WI38 (cell line): ENCODE measurements at regions not wholly inside any gene's neighbourhood (a gene's known extent, or its start where the extent isn't known, plus 50 kb on each side); places are given as distances from the start of the nearest gene placed in this dataset.

ENCODE experiments used
- H3K4me3 ChIP-seq: 2 replicates; pipeline ENCODE4 v1.5.1; 2011; ENCODE audit warnings: low read depth, mild to moderate bottlenecking, control low read depth, low read length
- TF ChIP-seq, protein P1 (sequence below): IDR thresholded peaks from 2 replicates; pipeline ENCODE4 v1.5.1; 2012; ENCODE audit warnings: low read depth, mild to moderate bottlenecking, control low read depth, low read length

DNA sequence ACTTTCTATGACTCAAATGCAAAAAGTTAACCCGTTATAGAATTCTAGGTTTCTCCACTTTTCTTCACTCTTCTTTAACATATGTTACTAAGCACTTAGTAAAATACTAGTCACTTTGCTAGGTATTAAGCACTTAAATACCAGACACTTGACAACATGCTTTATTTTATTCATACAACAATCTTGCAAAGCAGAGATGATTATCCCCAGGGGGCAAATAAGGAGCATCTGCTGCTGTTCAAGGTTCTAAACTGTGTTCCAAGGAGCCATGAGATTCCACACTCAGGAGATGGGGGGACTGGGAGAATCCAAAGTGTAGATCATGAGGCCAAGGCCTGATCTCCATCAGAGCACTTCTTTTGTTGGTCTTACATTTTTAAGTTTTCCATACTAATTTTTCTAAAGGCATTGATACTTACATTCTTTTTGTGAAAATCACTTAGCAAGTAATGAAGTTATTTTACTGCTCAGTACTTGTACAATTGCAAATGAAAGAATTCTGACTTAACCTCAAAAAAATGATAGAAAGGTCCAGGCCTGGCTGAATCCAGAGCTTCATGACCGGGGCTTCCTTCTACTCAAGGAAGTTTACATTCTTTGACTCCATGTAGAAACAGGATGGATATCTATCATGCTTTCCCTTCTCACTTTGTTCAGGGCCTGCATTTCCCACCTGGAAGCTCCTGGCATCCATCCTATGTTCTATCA is 504.4 kb upstream of the WWC1 start:
- TF ChIP-seq, protein P1, sequence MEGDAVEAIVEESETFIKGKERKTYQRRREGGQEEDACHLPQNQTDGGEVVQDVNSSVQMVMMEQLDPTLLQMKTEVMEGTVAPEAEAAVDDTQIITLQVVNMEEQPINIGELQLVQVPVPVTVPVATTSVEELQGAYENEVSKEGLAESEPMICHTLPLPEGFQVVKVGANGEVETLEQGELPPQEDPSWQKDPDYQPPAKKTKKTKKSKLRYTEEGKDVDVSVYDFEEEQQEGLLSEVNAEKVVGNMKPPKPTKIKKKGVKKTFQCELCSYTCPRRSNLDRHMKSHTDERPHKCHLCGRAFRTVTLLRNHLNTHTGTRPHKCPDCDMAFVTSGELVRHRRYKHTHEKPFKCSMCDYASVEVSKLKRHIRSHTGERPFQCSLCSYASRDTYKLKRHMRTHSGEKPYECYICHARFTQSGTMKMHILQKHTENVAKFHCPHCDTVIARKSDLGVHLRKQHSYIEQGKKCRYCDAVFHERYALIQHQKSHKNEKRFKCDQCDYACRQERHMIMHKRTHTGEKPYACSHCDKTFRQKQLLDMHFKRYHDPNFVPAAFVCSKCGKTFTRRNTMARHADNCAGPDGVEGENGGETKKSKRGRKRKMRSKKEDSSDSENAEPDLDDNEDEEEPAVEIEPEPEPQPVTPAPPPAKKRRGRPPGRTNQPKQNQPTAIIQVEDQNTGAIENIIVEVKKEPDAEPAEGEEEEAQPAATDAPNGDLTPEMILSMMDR: no peak
- no peak overlapping the region for H3K4me3 ChIP-seq

GRCh38 chr5:167790045-167790444 is 501.4 kb upstream of the WWC1 start:
- TF ChIP-seq, protein P1: no peak
- H3K4me3 ChIP-seq: no peak overlapping the region

DNA sequence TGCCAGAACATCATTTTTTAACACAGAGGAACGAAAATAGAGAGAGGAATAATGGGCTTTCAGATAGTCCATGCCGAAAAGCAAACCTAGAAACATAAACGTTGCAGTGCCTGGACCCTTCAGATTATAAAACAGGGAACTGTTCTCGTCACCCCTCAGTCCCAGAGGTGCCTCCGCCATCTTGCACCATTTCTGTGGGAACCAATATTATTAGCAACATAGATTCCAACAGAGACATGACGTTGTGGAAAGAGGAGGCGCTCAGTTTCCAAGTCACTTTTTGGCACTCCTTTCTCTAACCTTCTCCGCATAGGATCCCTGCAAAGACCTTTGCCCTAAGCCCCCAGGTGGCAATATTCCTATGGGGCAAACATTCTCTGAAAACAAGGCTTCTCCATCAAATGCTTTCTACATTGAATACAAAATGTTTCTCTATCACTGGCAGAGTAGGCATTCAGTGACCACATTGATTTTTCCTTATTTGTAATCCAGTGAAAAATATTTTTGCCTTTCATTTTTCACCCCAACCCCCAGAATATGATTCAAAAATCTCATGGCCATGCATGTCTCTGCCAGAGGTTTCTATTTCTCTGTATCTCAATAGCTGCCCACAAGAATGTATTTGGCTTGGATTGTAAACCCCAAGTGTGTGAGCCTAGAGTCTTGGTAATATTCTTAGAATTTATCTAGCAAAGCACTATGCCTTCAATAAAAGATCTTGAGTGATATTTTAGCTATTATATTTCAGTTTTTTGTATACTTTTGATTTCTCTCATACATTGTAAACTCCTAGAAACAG is 500.8 kb upstream of the WWC1 start:
- TF ChIP-seq, protein P1: no peak

GRCh38 chr5:167792514-167792913 is 498.9 kb upstream of the WWC1 start:
- no peak overlapping the region for H3K4me3 ChIP-seq
- TF ChIP-seq, protein P1: no peak

More for the DNA sequence above, 500.8 kb upstream of the WWC1 start:
- no peak overlapping the region for H3K4me3 ChIP-seq

DNA sequence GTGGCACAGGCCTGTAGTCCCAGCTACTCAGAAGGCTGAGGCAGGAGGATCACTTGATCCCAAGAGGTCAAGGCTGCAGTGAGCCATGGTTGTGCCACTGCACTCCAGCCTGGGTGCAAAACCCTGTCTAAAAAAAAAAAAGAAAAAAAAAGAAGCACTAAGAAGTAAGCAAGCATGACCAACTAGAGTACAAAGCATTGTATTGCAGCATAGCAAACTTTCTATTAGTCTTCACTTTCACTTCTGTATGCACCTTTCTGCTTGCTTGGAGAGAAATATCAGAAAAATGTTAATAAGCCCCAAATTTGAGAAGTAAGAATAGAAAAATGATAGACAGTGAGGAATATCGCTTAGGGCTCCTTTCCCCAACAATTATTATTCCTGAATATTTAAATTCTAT is 497.7 kb upstream of the WWC1 start:
- H3K4me3 ChIP-seq: no peak overlapping the region
- TF ChIP-seq, protein P1: no peak

GRCh38 chr5:167794121-167794520 is 497.3 kb upstream of the WWC1 start:
- TF ChIP-seq, protein P1: no peak

GRCh38 chr5:167796672-167797071 is 494.8 kb upstream of the WWC1 start:
- TF ChIP-seq, protein P1: no peak
- no peak overlapping the region for H3K4me3 ChIP-seq

More at GRCh38 chr5:167794121-167794520, 497.3 kb upstream of the WWC1 start:
- no peak overlapping the region for H3K4me3 ChIP-seq
